HG03095 (cell line): ENCODE measurements at regions not wholly inside any gene's neighbourhood (a gene's known extent, or its start where the extent isn't known, plus 50 kb on each side); places are given as distances from the start of the nearest gene placed in this dataset.
"Not testable (repeated sequence)": the region's sequence is repeated elsewhere in the genome, so short reads cannot be mapped to it uniquely, and the experiment has no call there.

Experiments
- ATAC-seq: cut with Tn5 transposase; IDR thresholded peaks from one replicate; pipeline ENCODE4 v1.9.1; 2021; ENCODE audit warnings: moderate library complexity; ENCODE audit not compliant: unreplicated experiment

DNA sequence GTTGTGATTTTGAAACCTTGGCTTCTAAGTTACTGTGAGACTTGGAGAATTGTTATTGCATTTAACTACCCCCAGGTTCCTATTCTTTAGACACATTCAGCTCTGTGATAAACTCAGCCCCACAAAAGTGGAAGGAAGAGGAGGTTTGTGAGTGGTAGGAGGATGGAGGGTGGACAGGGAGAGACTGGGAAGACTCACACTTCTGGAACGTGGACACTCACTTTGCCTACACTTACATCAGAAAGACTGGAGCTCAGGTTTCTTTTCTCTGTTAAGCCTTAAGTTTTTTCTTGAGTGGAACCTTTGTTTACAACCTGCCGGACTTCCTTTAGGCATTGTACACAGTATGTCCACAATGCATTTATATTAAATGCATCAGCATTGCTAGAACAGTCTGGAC lies 99.0 kb downstream of the AREG start:
- ATAC-seq: no peak

DNA sequence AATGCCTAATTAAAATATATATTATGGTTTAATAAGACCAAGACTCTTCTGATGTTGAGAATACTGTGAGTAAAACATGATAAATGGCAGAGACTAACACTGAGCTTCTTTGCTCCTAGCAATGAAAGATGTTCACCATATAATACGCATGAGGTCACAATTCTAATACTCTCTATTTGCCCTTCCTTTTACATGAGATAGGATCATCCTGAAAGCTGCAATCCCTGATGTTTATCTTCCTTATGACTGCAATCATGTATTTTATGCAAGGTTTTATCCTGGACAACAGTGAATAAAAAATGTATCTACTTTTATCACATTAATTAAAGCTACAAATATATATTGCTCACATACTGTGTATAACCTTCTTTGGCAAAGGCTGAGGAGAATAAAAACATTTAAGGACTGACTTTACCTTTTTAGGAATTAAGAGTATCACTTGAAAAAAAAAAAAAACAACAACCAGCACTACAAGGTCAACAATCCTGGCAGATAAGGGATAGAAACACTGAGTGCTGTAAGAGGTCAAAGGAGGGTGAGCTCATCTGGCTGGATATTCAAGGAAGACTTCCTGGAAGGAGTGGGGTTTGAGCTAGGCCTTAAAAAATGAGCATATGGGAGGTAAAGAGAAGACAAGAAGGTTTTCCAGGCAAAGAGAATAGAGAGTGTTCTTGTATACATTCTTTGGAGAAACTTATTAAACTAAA lies 99.9 kb downstream of the AREG start:
- ATAC-seq: no peak

DNA sequence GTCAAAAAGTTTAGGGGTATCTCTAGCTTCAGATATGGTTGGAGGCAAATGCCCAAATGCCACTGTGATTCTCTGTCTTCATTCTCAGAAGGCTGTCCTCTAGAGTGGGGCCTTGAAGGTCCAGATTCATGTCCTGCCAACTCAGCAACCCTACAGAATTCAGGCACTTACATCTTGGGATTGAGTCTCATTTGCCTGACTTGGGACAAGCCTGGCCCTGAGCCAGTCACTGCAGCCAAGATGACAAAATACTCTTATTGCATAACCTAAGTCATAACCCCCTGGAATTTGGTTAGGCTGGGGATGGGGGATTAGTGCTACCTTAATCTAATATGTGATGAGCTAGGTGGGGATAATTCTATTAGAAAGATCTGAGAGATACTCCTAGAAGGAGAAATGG lies 100.5 kb downstream of the AREG start:
- ATAC-seq: no peak

DNA sequence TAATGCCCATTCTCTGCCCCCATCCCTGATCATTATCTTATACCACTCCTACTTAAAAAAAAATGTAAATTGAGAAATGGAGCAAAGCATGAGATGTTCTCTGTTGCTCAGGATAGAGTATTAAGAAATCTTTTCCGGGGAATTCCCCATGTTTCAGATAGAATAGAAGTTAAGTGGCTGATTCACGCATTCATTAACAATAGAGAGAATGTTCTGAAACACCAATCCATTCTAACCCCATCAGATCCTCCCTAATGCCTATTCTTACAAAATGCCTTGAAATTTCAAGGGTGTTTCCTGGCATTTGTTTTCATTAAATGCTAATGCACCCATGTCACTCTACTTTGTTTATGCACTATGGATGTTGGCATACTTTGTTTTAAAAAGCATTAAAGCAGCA lies 101.1 kb downstream of the AREG start:
- ATAC-seq: no peak

DNA sequence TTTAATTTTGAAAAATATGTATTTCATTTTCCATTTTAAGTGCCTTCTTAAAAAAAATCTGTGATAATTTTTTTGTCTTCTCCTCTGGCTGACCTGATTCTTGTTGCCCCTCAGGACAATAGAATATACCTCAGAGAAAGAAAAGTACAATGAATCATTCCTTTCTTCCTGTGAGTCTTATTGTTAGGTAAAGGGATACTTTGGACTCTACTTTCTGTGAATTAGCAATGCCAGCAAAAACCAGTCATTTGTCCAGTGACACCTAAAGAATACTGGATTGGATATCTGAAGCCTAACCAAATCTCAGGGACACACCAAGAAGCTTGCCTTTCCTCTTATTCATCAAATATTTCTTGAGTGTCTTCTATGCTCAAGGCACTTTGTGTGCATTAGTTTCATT lies 102.1 kb downstream of the AREG start:
- no peak for ATAC-seq

DNA sequence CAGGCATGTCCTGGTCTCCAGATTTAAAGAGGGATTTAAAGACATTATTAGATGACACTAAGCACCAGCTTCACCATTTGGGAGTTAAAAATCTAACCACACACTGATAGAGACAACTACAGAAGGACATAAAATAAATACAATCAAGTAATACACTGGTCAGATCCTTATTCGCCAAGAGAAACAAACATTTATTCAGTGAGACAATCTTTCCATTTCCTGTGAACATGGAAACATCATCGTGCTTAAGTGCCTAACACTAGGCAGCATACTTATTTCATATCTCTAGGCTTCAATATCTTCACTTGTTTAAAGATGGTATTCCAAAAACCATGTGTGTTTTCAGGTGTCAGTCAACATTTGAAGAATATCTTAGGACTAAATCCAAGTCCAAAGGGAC lies 103.6 kb downstream of the AREG start:
- ATAC-seq: no peak

DNA sequence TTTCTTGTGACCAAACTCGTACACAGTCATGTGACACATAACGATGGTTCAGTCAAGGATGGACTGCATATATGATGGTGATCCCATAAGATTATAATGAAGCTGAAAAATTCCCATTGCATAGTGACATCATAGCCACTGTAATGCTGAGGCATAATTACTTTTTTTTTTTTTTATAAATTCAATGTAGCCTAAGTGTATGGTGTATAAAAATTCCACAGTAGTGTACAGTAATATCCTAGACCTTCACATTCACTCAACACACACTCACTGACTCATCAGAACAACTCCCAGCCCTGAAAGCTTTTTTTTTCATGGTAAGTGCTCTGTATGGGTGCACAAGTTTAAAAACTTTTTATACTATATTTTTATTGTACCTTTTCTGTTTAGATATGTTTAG lies 105.0 kb downstream of the AREG start:
- no peak for ATAC-seq

DNA sequence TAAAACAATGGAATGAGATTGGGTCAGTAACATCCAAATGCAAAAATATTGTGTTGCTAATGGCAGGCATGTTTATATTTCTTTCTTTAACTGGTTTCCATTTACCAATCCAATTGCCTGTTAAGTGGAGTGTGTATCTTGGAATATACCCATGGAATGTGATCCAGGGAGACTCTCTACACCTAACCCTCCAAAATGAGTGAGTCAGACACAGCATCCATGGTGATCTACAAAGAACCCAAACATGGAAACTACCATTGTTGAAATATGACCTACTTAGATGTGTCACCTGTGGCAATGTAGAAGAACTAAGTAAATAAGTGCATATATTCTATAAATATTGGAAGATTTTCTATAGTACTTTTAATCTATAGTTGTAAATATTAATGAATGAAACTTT lies 110.3 kb downstream of the AREG start:
- no peak for ATAC-seq

DNA sequence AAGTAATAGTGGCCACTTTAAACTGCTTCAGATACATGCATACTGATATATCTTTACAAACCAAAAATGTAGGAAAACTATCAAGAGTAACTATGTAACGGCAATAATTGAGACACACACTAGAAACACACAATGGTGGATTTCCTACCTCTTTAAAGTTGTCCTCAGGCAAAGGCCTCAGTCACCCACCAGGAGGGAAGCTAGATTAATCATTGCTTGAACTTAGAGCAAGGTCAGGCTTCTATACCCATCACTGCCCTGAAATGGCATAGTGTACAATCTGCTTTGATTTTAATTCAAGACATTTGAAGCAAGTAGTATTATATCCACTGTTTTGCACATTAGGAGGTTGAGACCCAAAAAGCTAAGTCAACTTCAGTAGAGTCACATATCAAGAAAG lies 110.9 kb downstream of the AREG start:
- no peak for ATAC-seq

DNA sequence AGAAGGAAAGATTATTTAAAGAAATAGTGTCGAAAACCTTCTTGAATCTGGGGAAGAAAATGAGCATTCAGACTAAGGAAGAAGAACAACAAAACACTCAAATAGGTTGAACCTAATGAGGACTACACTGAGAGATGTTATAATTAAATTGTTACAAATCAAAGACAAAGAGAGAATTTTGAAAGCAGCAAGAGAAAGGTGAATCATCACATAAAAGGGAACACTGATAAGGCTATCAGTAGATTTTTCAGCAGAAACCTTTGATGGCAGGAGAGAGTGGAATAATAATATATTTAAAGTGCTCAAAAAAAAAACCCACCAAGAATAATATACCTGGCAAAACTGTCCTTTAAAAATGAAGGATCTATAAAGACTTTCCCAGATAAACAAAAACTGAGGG lies 114.9 kb downstream of the AREG start:
- no peak for ATAC-seq

DNA sequence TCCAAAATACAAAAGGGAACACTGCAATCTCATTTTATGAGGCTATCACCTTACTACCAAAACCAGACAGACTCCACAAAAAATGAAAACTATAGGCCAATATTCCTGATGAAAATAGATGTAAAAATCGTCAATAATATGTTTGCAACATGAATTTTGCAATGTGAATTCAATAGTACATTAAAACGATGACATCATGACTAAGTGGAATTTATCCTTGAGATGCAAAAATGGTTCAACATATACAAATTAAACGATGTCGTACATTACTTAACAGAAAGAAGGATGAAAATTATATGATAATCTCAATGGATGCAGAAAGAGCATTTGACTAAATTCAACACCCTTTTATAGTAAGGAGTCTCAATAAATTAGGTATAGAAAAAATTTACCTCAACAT lies 123.0 kb downstream of the AREG start:
- no peak for ATAC-seq

DNA sequence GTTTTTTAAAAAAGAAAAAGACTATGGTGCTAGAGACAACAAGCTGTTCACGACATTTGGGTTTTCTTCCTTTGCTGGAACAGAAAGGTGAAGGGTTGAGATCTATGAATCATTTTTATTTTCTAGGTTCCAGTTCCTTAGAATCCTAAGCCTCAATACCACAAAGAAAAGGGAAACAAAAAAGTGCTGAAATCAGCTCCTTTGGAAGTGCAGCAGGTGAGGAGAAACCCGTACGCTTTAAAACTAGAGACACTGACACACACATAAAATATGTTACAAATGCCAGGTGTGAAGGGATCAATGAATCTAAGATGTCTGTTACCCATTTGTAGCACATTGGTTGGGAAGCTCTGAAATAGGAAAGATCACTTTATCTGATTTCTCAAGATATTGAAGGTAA lies 125.2 kb downstream of the AREG start:
- no peak for ATAC-seq

DNA sequence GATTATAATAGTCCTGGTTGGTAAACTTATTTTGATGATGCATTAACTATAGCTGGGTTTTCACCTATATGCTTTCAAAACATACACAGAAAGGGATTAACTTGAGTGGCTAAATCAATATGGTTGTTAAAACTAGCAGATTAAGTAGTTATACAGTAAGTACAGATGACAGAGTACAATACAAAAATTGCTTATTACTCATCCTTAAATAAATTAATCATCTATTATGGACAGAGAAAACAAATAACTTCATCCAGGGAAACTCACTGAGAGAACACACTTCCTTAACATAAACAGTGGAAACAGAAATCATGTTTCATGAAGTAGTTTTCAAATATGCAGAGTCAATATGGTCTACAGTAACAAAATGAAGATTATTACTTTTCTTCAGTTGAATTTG lies 133.4 kb downstream of the AREG start:
- no peak for ATAC-seq

DNA sequence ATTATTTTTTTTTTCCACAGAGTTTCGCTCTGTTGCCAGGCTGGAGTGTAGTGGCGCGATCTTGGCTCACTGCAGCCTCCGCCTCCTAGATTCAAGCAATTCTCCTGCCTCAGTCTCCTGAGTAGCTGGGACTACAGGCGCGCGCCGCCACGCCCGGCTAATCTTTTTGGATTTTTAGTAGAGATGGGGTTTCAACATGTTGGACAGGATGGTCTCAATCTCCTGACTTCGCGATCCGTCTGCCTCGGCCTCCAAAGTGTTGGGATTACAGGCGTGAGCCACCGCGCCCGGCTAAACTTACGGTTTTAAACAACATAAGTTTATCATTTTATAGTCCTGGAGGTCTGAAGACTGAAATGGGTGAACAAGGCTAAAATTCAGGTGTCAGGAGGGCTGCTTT lies 133.9 kb downstream of the AREG start:
- not testable (repeated sequence) for ATAC-seq

DNA sequence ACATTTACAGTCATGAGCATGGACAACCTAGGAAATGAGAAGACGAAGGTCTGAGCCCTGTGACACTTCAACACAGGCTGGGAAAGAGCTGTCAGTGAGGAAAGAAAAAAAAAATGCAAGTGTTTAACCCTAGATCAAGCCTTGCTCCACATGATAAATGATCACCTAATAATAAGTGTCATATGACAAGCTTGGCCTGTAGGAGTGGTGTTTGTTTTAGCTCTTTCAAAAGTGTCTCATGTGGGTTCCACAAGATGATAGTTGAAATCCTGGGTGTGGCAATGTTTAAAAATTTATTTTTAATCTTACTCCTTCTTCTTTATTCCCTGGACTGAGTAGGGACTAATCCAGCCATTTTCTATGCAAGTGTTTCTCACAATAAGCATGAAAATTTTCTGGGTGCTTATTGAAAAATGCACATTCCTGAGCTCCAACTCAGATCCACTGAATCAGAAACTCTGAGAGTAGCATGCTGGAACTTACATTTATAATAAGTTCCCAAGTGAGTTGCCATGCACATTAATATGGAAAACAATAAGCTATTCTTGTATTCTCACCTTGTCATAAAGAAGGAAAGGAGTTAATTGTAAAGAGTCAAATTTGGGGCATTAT lies 138.3 kb downstream of the AREG start:
- no peak for ATAC-seq

DNA sequence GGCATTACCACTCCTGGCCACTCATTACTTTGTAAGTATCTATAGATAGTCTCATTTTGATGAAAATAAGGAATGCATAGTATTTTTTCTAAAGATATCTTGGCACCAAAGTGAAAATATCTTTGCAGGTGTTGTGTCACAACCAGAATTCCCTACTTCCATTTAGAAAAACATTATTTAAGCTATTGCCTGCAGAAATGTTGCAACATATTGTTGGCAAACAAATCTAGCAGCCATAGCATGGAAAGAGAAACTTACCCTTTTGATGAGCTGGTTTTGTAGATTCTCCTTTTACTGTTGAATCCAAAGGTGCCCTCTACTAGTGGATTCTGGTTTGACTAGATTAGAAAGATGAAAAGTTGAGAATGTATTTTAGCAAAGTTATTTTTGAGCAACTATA lies 138.8 kb downstream of the AREG start:
- ATAC-seq: no peak

DNA sequence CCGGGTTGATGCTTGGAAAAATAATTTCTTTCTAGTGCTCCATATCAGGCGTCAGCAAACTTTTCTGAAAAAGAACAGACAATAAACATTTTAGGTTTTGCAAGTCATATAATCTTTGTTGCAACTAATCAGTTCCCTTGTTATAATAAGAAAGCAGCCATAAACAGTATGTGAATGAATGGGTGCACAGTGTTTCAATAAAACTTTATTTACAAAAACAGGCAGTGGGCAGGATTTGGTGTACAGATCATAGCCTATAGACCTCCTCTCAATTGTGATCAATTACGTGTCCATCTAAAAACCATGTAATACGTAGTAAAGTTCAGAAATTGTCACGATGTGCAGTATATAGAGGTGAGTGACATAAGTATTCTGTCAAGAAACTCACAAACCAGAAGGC lies 143.4 kb downstream of the AREG start:
- no peak for ATAC-seq

DNA sequence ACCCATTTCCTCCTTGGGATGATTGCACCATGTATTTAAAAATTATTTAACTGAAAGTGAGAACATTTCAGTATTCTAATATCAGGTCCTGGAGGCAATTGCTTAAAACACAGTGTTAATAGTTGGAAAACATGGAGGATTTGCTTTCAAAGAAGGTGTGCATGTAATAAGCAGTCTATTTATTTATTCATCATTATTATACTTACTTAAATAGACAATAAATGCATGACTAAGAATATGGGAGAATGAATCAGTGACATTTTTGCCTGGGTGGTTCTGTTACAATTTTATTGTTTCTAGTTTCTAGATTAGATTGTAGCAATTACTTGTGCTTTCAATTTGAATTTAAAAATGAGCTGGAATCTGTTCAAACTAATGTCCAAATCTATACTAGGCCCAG lies 145.5 kb downstream of the AREG start:
- ATAC-seq: no peak

DNA sequence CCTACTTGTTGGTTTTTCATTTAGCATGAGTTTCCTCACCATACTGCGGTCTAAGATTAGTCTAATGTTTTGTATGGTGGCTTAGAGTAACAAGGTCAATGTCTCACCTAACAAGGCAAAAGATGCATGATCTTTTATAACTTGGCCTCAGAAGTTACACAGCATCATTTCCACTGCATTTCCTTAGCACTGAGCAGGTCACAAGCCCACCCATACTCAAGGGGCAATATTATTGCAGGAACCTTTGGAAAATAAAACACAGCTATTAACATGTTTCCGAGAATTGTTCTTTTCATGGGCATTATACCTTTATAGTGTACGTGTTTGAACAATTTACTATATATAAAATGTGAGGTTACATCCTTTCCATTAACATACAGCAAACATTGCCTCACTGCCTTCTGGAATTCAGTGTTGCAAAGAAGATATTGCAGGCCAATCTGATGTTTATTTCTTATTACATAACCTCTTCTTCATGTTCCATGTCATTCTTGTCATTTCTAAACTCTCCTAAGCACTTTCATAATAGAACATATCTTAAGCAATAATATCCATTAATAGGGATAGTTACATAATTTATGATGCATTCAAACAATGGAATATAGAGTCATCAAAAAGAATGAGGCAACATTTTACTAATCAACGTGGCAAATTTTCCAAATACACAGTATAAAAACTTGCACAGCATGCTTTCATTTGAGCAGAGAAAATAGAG lies 153.8 kb downstream of the AREG start:
- ATAC-seq: no peak

DNA sequence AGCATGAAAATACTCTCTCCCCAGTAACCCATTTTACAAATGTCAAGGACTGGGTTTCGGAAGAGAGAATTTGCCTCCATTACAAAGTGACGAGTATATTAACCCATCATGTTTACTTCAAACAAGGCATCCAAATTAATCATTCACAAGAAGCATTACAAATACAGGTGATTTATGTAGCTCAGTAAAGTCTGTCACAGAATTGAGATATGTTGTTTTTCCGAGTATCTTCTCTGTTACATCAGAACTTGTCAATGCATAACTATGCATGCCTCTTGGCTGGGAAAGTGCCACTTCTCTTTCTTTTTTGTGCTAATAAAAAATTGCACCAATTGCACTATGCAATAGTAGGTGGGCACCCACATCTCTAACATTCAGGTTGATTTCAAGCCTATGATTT lies 158.2 kb downstream of the AREG start:
- ATAC-seq: no peak

DNA sequence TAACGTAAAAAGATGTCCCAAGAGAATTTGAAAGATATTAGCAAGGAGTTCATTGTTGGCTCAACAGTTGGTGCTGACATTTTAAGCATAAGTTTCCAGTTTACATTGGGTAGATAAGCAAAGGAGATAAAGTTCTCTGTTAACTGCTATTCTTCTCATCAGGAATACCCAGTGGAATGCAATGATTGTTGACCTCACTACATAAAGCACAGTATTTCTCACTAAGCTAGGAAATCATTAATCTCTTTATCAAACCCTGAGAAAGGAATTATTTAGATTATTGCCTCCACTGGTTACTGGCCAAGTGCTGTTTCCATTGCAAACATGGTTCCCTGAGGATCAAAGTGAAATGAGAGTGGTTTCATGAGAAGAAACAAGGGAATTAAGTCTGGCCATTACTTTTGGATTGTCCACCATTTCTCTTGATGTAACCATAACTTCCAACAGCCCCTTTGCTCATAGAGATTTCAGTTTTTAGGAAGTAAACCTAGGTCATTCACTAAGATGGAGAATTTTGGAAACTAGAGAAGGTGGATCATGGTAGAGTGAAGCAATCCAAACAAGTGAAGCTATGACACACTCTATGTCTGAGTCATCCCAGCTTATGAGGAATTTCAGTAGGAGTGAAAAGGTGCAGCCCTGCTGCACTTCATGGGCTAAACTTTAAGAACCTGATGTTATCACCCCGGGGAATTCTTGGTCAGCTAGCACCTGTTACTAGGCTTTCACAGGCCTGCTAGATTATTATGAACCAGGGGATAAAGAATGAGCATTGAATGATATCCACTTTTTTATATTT lies 163.4 kb downstream of the AREG start:
- no peak for ATAC-seq

DNA sequence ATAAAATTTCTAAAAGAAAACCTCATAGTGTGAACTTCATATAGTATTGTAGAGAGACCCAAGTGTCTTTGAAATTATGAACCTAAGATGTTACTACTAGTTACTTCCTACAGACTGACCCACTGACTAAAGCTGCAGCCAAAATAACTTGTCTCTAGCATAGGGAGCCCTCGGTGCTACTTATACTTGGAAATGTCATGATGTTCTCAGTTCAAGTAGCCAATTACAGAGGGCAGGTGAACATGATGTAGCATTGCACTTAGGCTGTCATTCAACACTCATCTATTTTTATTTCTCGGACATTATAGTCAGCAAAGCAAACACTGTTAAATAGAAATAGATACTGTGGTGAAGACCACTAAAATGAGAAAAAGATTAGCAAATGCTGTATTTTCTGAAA lies 165.6 kb downstream of the AREG start:
- no peak for ATAC-seq
